KMS-11 (cell line): ENCODE measurements at regions not wholly inside any gene's neighbourhood (a gene's known extent, or its start where the extent isn't known, plus 50 kb on each side); places are given as distances from the start of the nearest gene placed in this dataset.

Experiments
- H2AFZ ChIP-seq: fragments of 200-600 bp; sonication (generic); 2 replicates; pipeline ENCODE4 v1.6.1; 2016; ENCODE audit warnings: antibody characterized with exemption, mixed run types, low read depth
- H3K27ac ChIP-seq: fragments of 200-600 bp; sonication (generic); 2 replicates; pipeline ENCODE4 v1.6.1; 2016; ENCODE audit warnings: mild to moderate bottlenecking, mixed run types
- H3K27me3 ChIP-seq: fragments of 200-600 bp; sonication (generic); 2 replicates; pipeline ENCODE4 v1.6.1; 2017; ENCODE audit warnings: mild to moderate bottlenecking, low read depth, mixed run types, moderate library complexity; ENCODE audit not compliant: insufficient read depth
- H3K36me3 ChIP-seq: fragments of 200-600 bp; sonication (generic); 2 replicates; pipeline ENCODE4 v1.6.1; 2017; ENCODE audit warnings: mild to moderate bottlenecking, mixed run types; ENCODE audit not compliant: insufficient read depth
- H3K4me1 ChIP-seq: fragments of 200-600 bp; sonication (generic); 2 replicates; pipeline ENCODE4 v1.6.1; 2016; ENCODE audit warnings: mild to moderate bottlenecking, low read depth, mixed run types; ENCODE audit not compliant: poor library complexity, severe bottlenecking
- H3K4me2 ChIP-seq: fragments of 200-600 bp; sonication (generic); 2 replicates; pipeline ENCODE4 v1.7.0; 2016; ENCODE audit warnings: mild to moderate bottlenecking, mixed run types
- H3K4me3 ChIP-seq: fragments of 200-600 bp; sonication (generic); IDR thresholded peaks from 2 replicates; pipeline ENCODE4 v1.6.1; 2017; ENCODE audit warnings: low read depth, low read length, mixed read lengths; ENCODE audit not compliant: insufficient read depth
- H3K79me2 ChIP-seq: fragments of 200-600 bp; sonication (generic); 2 replicates; pipeline ENCODE4 v1.6.1; 2016; ENCODE audit warnings: low read depth, mixed run types; ENCODE audit not compliant: insufficient read depth
- H3K9ac ChIP-seq: fragments of 200-600 bp; sonication (generic); 2 replicates; pipeline ENCODE4 v1.6.1; 2016; ENCODE audit warnings: mild to moderate bottlenecking, mixed run types
- H4K20me1 ChIP-seq: fragments of 200-600 bp; sonication (generic); 2 replicates; pipeline ENCODE4 v1.6.1; 2016; ENCODE audit warnings: mild to moderate bottlenecking, mixed run types; ENCODE audit not compliant: insufficient read depth
- CTCF ChIP-seq: fragments of 200-600 bp; sonication (generic); conservative IDR thresholded peaks from 2 replicates; pipeline ENCODE4 v1.6.1; 2017; ENCODE audit warnings: low read depth, mild to moderate bottlenecking, antibody characterized with exemption, low read length, moderate library complexity, mixed read lengths

- no peak for TF ChIP-seq CTCF
- H3K27ac ChIP-seq, result no peak overlapping the region
- H3K4me1 ChIP-seq, result no peaks in the 10 kb centered on the region
- H4K20me1 ChIP-seq, result no peaks in the 10 kb centered on the region
- no peaks in the 10 kb centered on the region for H3K79me2 ChIP-seq
- H3K4me3 ChIP-seq, result no peak overlapping the region
- no peak overlapping the region for H2AFZ ChIP-seq
- no peaks in the 10 kb centered on the region for H3K27me3 ChIP-seq
- H3K4me2 ChIP-seq, result no peak overlapping the region
- no peaks in the 10 kb centered on the region for H3K36me3 ChIP-seq
- no peak overlapping the region for H3K9ac ChIP-seq
Measured at GRCh38 chr2:236682651-236683422, 113.2 kb downstream of the ACKR3 start.

- no peaks in the 10 kb centered on the region for H3K4me1 ChIP-seq
- no peak overlapping the region for H3K9ac ChIP-seq
- no peaks in the 10 kb centered on the region for H3K79me2 ChIP-seq
- no peaks in the 10 kb centered on the region for H3K27me3 ChIP-seq
- H3K36me3 ChIP-seq, result no peaks in the 10 kb centered on the region
- no peaks in the 10 kb centered on the region for H4K20me1 ChIP-seq
- no peak overlapping the region for H2AFZ ChIP-seq
- no peak overlapping the region for H3K4me2 ChIP-seq
- no peak for TF ChIP-seq CTCF
- no peak overlapping the region for H3K4me3 ChIP-seq
- no peak overlapping the region for H3K27ac ChIP-seq
Measured at GRCh38 chr2:236684504-236685256, 115.1 kb downstream of the ACKR3 start.

- Histone ChIP-seq H3K4me1 (no peaks in the 10 kb centered on the region), H2AFZ (no peak overlapping the region), H4K20me1 (no peaks in the 10 kb centered on the region), H3K27ac (no peak overlapping the region), H3K9ac (no peak overlapping the region), H3K36me3 (no peaks in the 10 kb centered on the region), H3K27me3 (no peaks in the 10 kb centered on the region), H3K4me3 (no peak overlapping the region), H3K79me2 (no peaks in the 10 kb centered on the region), H3K4me2 (no peak overlapping the region)
- no peak for TF ChIP-seq CTCF
Measured at GRCh38 chr2:236685361-236685760, 115.7 kb downstream of the ACKR3 start.

DNA sequence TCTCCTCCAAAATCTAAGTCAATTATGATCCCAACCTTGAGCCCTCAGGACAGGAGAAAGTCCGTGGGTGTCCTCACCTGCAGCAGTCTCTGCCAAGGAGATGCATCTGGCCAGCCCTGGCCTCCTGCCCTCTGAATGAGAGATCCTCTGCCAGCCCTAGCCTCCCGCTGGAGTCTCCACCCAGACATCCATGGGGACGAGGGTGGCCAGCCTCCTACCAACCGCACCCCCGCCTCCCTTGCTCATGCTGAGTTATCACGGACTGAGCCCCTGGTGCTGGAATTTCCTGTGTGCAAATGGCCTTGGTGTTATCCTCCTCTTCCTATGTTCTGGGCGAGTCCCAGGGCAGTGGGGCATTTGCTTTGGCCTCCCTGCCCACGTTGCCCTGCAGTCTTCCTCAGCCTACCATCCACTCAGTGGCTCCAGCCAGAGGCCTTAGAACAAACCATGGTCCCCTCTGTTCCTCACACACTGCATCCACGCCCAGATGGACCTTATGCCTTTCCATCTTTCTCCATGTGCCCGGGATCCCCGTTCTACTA, 116.4 kb downstream of the ACKR3 start:
- Histone ChIP-seq H3K4me1 (no peaks in the 10 kb centered on the region), H3K36me3 (no peaks in the 10 kb centered on the region), H3K9ac (no peak overlapping the region), H3K4me2 (no peak overlapping the region), H3K27me3 (no peaks in the 10 kb centered on the region), H2AFZ (no peak overlapping the region), H3K4me3 (no peak overlapping the region), H4K20me1 (no peaks in the 10 kb centered on the region), H3K27ac (no peak overlapping the region), H3K79me2 (no peaks in the 10 kb centered on the region)
- TF ChIP-seq CTCF, result no peak
